GM23338 (cell line): ENCODE measurements at regions not wholly inside any gene's neighbourhood (a gene's known extent, or its start where the extent isn't known, plus 50 kb on each side); places are given as distances from the start of the nearest gene placed in this dataset.

ENCODE experiments used
- ATAC-seq: fragments of 200-7000 bp; cut with Tn5 transposase; 3 replicates; pipeline ENCODE4 v1.9.1; 2020
- DNase-seq: peaks from one replicate; pipeline ENCODE4 v3.0.0-alpha.2; 2015; ENCODE audit warnings: low spot score
- H2AFZ ChIP-seq: fragments of 200-600 bp; sonication (generic); 2 replicates; pipeline ENCODE4 v1.8.0; 2016; ENCODE audit warnings: antibody characterized with exemption, mild to moderate bottlenecking, moderate library complexity
- H3F3A ChIP-seq: fragments of 200-600 bp; sonication (generic); replicated peaks from 2 replicates; pipeline ENCODE4 v1.8.0; 2017; ENCODE audit warnings: antibody characterized with exemption, mixed run types, low read depth
- H3K27ac ChIP-seq: fragments of 200-600 bp; sonication (generic); 2 replicates; pipeline ENCODE4 v1.6.1; 2016; ENCODE audit warnings: low read depth
- H3K27me3 ChIP-seq: fragments of 200-600 bp; sonication (generic); 2 replicates; pipeline ENCODE4 v1.8.0; 2016; ENCODE audit warnings: mild to moderate bottlenecking, mixed run types, moderate library complexity; ENCODE audit not compliant: insufficient read depth
- H3K36me3 ChIP-seq: fragments of 200-600 bp; sonication (generic); 2 replicates; pipeline ENCODE4 v1.8.0; 2016; ENCODE audit warnings: mild to moderate bottlenecking; ENCODE audit not compliant: insufficient read depth
- H3K4me1 ChIP-seq: fragments of 200-600 bp; sonication (generic); 2 replicates; pipeline ENCODE4 v1.8.0; 2016; ENCODE audit warnings: mild to moderate bottlenecking, moderate library complexity; ENCODE audit not compliant: insufficient read depth
- H3K4me2 ChIP-seq: fragments of 200-600 bp; sonication (generic); 2 replicates; pipeline ENCODE4 v1.7.1; 2017; ENCODE audit warnings: mixed run types
- H3K4me3 ChIP-seq: fragments of 200-600 bp; sonication (generic); 2 replicates; pipeline ENCODE4 v1.6.1; 2016; ENCODE audit warnings: mixed run types
- H3K79me2 ChIP-seq: fragments of 200-600 bp; sonication (generic); replicated peaks from 2 replicates; pipeline ENCODE4 v1.8.0; 2017; ENCODE audit warnings: mild to moderate bottlenecking; ENCODE audit not compliant: insufficient read depth
- H3K9me2 ChIP-seq: fragments of 200-600 bp; sonication (generic); 2 replicates; pipeline ENCODE4 v1.8.0; 2017; ENCODE audit not compliant: insufficient read depth
- H4K20me1 ChIP-seq: fragments of 200-600 bp; sonication (generic); replicated peaks from 2 replicates; pipeline ENCODE4 v1.8.0; 2017; ENCODE audit warnings: mild to moderate bottlenecking; ENCODE audit not compliant: insufficient read depth
- H3K27ac Mint-ChIP-seq: 2 replicates; pipeline ENCODE4 v1.8.0; 2020; ENCODE audit warnings: inconsistent platforms, mild to moderate bottlenecking, moderate library complexity, mixed read lengths
- H3K27me3 Mint-ChIP-seq: 3 replicates; pipeline ENCODE4 v1.8.0; 2022; ENCODE audit warnings: low read depth, mild to moderate bottlenecking, moderate library complexity, mixed read lengths, inconsistent platforms; ENCODE audit not compliant: insufficient read depth, poor library complexity
- H3K36me3 Mint-ChIP-seq: 3 replicates; pipeline ENCODE4 v1.8.0; 2021; ENCODE audit warnings: low read depth, mild to moderate bottlenecking, inconsistent platforms, moderate library complexity, mixed read lengths
- H3K4me1 Mint-ChIP-seq: 3 replicates; pipeline ENCODE4 v1.8.0; 2020; ENCODE audit warnings: mild to moderate bottlenecking, inconsistent platforms, mixed read lengths
- H3K4me3 Mint-ChIP-seq: 3 replicates; pipeline ENCODE4 v1.8.0; 2021; ENCODE audit warnings: moderate library complexity, mild to moderate bottlenecking, inconsistent platforms, mixed read lengths
- H3K9me3 Mint-ChIP-seq: 3 replicates; pipeline ENCODE4 v1.8.0; 2020; ENCODE audit warnings: moderate library complexity, mild to moderate bottlenecking, inconsistent platforms, mixed read lengths
- CREB1 ChIP-seq: fragments of 250-450 bp; sonication (Bioruptor Pico); IDR thresholded peaks from 2 replicates; pipeline ENCODE4 v1.5.0; 2020; ENCODE audit warnings: low read depth, mild to moderate bottlenecking, moderate library complexity
- EZH2 ChIP-seq: fragments of 200-600 bp; sonication (generic); IDR thresholded peaks from one replicate; pipeline ENCODE4 v1.8.0; 2017; ENCODE audit warnings: antibody characterized with exemption, mild to moderate bottlenecking, low read depth; ENCODE audit not compliant: unreplicated experiment
- EZH2phosphoT487 ChIP-seq: fragments of 200-600 bp; sonication (generic); IDR thresholded peaks from one replicate; pipeline ENCODE4 v1.8.1; 2018; ENCODE audit warnings: antibody characterized with exemption; ENCODE audit not compliant: unreplicated experiment
- JUNB ChIP-seq: IDR thresholded peaks from one replicate; pipeline ENCODE4 v1.6.1; 2016; ENCODE audit warnings: antibody characterized with exemption; ENCODE audit not compliant: unreplicated experiment
- NANOG ChIP-seq: IDR thresholded peaks from 2 replicates; pipeline ENCODE4 v1.6.1; 2016; ENCODE audit warnings: antibody characterized with exemption, borderline replicate concordance
- POLR2AphosphoS5 ChIP-seq: IDR thresholded peaks from 2 replicates; pipeline ENCODE4 v1.6.1; 2016; ENCODE audit warnings: antibody characterized with exemption, low read depth
- STAT1 ChIP-seq: IDR thresholded peaks from one replicate; pipeline ENCODE4 v1.6.1; 2016; ENCODE audit warnings: antibody characterized with exemption; ENCODE audit not compliant: unreplicated experiment
- ZNF114 ChIP-seq: fragments of 250-450 bp; sonication (Bioruptor Pico); IDR thresholded peaks from 2 replicates; pipeline ENCODE4 v1.5.0; 2020; ENCODE audit warnings: mild to moderate bottlenecking, moderate library complexity
- ZNF331 ChIP-seq: fragments of 250-450 bp; sonication (Bioruptor Pico); IDR thresholded peaks from 2 replicates; pipeline ENCODE4 v1.5.0; 2020; ENCODE audit warnings: low read depth, mild to moderate bottlenecking, moderate library complexity
- TF ChIP-seq, protein P1 (sequence below): fragments of 250-450 bp; sonication (Bioruptor Pico); IDR thresholded peaks from 2 replicates; pipeline ENCODE4 v1.5.0; 2020; ENCODE audit warnings: mild to moderate bottlenecking, moderate library complexity
- TF ChIP-seq, protein P2 (sequence below): IDR thresholded peaks from 2 replicates; pipeline ENCODE4 v1.6.1; 2016; ENCODE audit warnings: antibody characterized with exemption
- TF ChIP-seq, protein P3 (sequence below): IDR thresholded peaks from one replicate; pipeline ENCODE4 v1.6.1; 2018; ENCODE audit warnings: antibody characterized with exemption; ENCODE audit not compliant: unreplicated experiment
- TF ChIP-seq, protein P4 (sequence below), 2 experiments: fragments of 200-600 bp in 1 of 2; sonication (generic) in 1 of 2; conservative IDR thresholded peaks; 2 replicates each; pipeline versions ENCODE4 v1.5.1 to v1.6.1; 2016 to 2017; ENCODE audit warnings: antibody characterized with exemption in 2 of 2, low read depth in 2 of 2, mild to moderate bottlenecking in 2 of 2, moderate library complexity in 1 of 2

DNA sequence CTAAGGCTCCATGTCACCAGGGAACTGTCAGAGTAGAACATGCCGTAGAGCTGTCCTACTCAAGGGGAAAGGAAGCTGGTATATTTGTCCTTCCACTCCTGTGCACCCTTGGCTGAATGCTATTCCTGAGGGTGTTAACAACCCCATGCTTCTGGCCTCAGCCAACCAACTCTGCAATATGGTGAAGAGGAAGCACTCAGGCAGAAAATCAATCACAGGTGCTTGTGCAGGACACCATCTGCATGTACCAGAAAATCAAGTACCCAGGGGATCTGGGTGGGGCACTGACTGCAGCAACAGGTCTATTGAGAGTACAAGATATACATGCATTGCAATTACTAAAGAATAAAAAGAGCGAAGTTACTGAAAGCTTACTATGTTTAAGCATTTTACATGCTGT, 51.4 kb upstream of the NEK6 start:
- Histone ChIP-seq H3K27ac (no peak overlapping the region), H3K27me3 (no peaks in the 10 kb centered on the region), H3K4me3 (no peak overlapping the region), H2AFZ (no peak overlapping the region), H3K36me3 (no peaks in the 10 kb centered on the region), H3K79me2 (no peaks in the 10 kb centered on the region), H3K4me1 (no peaks in the 10 kb centered on the region; the same call in 1 of the 2 replicates), H3K9me2 (no peaks in the 10 kb centered on the region), H3K4me2 (no peak overlapping the region), H4K20me1 (no peaks in the 10 kb centered on the region), H3F3A (no peaks in the 10 kb centered on the region)
- Mint-ChIP-seq H3K9me3 (peaks cover 3% of the 10 kb centered on the region; the same call in 2 of the 3 replicates), H3K4me3 (no peak overlapping the region), H3K4me1 (no peaks in the 10 kb centered on the region; the same call in 2 of the 3 replicates), H3K36me3 (no peaks in the 10 kb centered on the region), H3K27me3 (peaks cover 2% of the 10 kb centered on the region), H3K27ac (no peak overlapping the region)
- TF ChIP-seq, protein P1, sequence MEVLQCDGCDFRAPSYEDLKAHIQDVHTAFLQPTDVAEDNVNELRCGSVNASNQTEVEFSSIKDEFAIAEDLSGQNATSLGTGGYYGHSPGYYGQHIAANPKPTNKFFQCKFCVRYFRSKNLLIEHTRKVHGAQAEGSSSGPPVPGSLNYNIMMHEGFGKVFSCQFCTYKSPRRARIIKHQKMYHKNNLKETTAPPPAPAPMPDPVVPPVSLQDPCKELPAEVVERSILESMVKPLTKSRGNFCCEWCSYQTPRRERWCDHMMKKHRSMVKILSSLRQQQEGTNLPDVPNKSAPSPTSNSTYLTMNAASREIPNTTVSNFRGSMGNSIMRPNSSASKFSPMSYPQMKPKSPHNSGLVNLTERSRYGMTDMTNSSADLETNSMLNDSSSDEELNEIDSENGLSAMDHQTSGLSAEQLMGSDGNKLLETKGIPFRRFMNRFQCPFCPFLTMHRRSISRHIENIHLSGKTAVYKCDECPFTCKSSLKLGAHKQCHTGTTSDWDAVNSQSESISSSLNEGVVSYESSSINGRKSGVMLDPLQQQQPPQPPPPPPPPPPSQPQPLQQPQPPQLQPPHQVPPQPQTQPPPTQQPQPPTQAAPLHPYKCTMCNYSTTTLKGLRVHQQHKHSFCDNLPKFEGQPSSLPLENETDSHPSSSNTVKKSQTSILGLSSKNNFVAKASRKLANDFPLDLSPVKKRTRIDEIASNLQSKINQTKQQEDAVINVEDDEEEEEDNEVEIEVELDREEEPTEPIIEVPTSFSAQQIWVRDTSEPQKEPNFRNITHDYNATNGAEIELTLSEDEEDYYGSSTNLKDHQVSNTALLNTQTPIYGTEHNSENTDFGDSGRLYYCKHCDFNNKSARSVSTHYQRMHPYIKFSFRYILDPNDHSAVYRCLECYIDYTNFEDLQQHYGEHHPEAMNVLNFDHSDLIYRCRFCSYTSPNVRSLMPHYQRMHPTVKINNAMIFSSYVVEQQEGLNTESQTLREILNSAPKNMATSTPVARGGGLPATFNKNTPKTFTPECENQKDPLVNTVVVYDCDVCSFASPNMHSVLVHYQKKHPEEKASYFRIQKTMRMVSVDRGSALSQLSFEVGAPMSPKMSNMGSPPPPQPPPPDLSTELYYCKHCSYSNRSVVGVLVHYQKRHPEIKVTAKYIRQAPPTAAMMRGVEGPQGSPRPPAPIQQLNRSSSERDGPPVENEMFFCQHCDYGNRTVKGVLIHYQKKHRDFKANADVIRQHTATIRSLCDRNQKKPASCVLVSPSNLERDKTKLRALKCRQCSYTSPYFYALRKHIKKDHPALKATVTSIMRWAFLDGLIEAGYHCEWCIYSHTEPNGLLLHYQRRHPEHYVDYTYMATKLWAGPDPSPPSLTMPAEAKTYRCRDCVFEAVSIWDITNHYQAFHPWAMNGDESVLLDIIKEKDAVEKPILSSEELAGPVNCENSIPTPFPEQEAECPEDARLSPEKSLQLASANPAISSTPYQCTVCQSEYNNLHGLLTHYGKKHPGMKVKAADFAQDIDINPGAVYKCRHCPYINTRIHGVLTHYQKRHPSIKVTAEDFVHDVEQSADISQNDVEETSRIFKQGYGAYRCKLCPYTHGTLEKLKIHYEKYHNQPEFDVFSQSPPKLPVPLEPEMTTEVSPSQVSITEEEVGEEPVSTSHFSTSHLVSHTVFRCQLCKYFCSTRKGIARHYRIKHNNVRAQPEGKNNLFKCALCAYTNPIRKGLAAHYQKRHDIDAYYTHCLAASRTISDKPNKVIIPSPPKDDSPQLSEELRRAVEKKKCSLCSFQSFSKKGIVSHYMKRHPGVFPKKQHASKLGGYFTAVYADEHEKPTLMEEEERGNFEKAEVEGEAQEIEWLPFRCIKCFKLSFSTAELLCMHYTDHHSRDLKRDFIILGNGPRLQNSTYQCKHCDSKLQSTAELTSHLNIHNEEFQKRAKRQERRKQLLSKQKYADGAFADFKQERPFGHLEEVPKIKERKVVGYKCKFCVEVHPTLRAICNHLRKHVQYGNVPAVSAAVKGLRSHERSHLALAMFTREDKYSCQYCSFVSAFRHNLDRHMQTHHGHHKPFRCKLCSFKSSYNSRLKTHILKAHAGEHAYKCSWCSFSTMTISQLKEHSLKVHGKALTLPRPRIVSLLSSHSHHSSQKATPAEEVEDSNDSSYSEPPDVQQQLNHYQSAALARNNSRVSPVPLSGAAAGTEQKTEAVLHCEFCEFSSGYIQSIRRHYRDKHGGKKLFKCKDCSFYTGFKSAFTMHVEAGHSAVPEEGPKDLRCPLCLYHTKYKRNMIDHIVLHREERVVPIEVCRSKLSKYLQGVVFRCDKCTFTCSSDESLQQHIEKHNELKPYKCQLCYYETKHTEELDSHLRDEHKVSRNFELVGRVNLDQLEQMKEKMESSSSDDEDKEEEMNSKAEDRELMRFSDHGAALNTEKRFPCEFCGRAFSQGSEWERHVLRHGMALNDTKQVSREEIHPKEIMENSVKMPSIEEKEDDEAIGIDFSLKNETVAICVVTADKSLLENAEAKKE (CRISPR knock-in tag), result no peak
- TF ChIP-seq EZH2phosphoT487 (no peak), JUNB (no peak), NANOG (no peak), POLR2AphosphoS5 (no peak), CREB1 (CRISPR knock-in tag) (no peak), EZH2 (no peak), ZNF331 (CRISPR knock-in tag) (no peak), STAT1 (no peak), ZNF114 (CRISPR knock-in tag) (no peak)
- TF ChIP-seq, protein P2, sequence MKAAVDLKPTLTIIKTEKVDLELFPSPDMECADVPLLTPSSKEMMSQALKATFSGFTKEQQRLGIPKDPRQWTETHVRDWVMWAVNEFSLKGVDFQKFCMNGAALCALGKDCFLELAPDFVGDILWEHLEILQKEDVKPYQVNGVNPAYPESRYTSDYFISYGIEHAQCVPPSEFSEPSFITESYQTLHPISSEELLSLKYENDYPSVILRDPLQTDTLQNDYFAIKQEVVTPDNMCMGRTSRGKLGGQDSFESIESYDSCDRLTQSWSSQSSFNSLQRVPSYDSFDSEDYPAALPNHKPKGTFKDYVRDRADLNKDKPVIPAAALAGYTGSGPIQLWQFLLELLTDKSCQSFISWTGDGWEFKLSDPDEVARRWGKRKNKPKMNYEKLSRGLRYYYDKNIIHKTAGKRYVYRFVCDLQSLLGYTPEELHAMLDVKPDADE, result no peak
- TF ChIP-seq, protein P3, sequence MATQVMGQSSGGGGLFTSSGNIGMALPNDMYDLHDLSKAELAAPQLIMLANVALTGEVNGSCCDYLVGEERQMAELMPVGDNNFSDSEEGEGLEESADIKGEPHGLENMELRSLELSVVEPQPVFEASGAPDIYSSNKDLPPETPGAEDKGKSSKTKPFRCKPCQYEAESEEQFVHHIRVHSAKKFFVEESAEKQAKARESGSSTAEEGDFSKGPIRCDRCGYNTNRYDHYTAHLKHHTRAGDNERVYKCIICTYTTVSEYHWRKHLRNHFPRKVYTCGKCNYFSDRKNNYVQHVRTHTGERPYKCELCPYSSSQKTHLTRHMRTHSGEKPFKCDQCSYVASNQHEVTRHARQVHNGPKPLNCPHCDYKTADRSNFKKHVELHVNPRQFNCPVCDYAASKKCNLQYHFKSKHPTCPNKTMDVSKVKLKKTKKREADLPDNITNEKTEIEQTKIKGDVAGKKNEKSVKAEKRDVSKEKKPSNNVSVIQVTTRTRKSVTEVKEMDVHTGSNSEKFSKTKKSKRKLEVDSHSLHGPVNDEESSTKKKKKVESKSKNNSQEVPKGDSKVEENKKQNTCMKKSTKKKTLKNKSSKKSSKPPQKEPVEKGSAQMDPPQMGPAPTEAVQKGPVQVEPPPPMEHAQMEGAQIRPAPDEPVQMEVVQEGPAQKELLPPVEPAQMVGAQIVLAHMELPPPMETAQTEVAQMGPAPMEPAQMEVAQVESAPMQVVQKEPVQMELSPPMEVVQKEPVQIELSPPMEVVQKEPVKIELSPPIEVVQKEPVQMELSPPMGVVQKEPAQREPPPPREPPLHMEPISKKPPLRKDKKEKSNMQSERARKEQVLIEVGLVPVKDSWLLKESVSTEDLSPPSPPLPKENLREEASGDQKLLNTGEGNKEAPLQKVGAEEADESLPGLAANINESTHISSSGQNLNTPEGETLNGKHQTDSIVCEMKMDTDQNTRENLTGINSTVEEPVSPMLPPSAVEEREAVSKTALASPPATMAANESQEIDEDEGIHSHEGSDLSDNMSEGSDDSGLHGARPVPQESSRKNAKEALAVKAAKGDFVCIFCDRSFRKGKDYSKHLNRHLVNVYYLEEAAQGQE, result no peak
- TF ChIP-seq, protein P4, sequence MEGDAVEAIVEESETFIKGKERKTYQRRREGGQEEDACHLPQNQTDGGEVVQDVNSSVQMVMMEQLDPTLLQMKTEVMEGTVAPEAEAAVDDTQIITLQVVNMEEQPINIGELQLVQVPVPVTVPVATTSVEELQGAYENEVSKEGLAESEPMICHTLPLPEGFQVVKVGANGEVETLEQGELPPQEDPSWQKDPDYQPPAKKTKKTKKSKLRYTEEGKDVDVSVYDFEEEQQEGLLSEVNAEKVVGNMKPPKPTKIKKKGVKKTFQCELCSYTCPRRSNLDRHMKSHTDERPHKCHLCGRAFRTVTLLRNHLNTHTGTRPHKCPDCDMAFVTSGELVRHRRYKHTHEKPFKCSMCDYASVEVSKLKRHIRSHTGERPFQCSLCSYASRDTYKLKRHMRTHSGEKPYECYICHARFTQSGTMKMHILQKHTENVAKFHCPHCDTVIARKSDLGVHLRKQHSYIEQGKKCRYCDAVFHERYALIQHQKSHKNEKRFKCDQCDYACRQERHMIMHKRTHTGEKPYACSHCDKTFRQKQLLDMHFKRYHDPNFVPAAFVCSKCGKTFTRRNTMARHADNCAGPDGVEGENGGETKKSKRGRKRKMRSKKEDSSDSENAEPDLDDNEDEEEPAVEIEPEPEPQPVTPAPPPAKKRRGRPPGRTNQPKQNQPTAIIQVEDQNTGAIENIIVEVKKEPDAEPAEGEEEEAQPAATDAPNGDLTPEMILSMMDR (conservative IDR thresholded peaks at IDR 0.05; ENCODE audit: low read depth in 2 of 2), result no peak
- no peak for ATAC-seq
- no peak for DNase-seq
